ENCODE measurements at regions not wholly inside any gene's neighbourhood (a gene's known extent, or its start where the extent isn't known, plus 50 kb on each side); places are given as distances from the start of the nearest gene placed in this dataset.
"Not testable (repeated sequence)": the region's sequence is repeated elsewhere in the genome, so short reads cannot be mapped to it uniquely, and the experiment has no call there.

DNA sequence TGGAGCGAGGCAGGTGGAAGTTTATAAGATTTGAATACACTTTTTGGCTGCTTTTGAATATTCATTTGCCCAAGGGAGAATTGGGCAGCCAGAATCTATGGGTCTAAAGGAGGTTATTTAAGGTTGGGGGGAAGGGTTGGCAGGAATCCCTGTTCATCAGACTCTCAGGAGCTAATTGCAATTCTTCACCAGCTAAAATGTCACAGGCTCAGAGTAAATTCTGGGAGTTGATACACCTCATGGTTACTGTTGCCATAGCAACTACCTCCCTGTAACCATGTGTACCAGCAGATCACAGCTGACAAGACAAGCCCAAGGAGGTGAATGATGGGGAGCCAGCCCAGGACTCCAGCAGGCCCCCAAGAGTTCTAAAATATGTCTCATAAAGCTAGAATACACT, 75.5 kb downstream of the CAMK2N1 start:
- no peak overlapping the region for H3K27ac ChIP-seq (replicated peaks)

DNA sequence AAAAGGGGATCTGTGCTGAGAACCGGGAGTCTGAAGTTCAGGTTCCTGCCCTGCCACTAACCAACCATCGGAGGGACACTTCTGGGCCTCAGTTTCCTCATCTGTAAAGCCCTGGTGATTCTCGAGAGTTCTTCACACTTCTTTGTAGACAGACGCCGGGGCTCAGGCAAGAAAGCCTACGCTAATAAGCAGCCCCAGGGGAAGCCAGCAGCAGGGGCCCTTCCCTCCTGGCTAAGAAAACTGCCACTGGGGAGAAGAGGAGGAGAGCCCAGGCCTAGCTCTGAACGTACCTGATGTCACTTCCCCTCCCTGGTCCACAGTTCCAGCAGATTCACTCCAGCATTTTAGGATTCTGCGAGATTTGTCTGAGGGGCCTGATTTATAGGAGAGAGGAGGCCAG, 76.0 kb downstream of the CAMK2N1 start:
- DNase-seq: no peak
- intact Hi-C loops (cut with micrococcal nuclease): no loop called here
- H3K4me1 ChIP-seq: no peaks in the 10 kb centered on the region

More for the DNA sequence above, 75.5 kb downstream of the CAMK2N1 start:
- peaks cover 37% of the 10 kb centered on the region for H3K27me3 ChIP-seq (ENCODE audit: low read depth)
- DNase-seq: no peak
- TF ChIP-seq, protein P1, sequence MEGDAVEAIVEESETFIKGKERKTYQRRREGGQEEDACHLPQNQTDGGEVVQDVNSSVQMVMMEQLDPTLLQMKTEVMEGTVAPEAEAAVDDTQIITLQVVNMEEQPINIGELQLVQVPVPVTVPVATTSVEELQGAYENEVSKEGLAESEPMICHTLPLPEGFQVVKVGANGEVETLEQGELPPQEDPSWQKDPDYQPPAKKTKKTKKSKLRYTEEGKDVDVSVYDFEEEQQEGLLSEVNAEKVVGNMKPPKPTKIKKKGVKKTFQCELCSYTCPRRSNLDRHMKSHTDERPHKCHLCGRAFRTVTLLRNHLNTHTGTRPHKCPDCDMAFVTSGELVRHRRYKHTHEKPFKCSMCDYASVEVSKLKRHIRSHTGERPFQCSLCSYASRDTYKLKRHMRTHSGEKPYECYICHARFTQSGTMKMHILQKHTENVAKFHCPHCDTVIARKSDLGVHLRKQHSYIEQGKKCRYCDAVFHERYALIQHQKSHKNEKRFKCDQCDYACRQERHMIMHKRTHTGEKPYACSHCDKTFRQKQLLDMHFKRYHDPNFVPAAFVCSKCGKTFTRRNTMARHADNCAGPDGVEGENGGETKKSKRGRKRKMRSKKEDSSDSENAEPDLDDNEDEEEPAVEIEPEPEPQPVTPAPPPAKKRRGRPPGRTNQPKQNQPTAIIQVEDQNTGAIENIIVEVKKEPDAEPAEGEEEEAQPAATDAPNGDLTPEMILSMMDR (IDR thresholded peaks at IDR 0.05; ENCODE audit: borderline replicate concordance): no peak
- H3K9me3 ChIP-seq (replicated peaks): no peaks in the 10 kb centered on the region
- H3K4me1 ChIP-seq: no peaks in the 10 kb centered on the region
- no peak overlapping the region for H3K4me3 ChIP-seq
- intact Hi-C loops (cut with micrococcal nuclease): no loop called here
- no peaks in the 10 kb centered on the region for H3K36me3 ChIP-seq

DNA sequence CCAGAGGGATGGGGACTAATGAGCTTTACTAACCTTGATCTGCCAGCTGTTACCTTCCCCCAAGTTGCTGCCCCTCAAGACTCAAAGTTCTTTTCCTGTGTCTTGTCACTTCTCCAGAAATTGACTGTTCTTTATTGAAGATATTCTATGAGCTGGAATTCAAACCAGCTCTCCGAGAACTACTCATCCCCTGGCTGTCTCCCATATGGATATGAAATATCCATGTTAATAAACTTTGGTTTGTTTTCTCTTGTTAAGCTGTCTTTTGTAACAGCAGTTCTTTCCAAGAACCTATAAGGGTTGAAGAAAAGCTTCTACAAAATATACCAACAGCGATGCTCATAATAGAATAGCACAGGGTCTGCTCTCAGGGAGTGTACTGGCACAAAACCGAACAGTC, 77.0 kb downstream of the CAMK2N1 start:
- no peaks in the 10 kb centered on the region for H3K9me3 ChIP-seq (replicated peaks)
- intact Hi-C loops (cut with micrococcal nuclease): no loop called here
- peaks cover 52% of the 10 kb centered on the region for H3K27me3 ChIP-seq (ENCODE audit: low read depth)
- TF ChIP-seq, protein P1 (IDR thresholded peaks at IDR 0.05; ENCODE audit: borderline replicate concordance): no peak
- DNase-seq: no peak
- H3K4me3 ChIP-seq: no peak overlapping the region
- H3K36me3 ChIP-seq: no peaks in the 10 kb centered on the region
- H3K4me1 ChIP-seq: no peaks in the 10 kb centered on the region
- no peak overlapping the region for H3K27ac ChIP-seq (replicated peaks)

More for the DNA sequence above, 76.0 kb downstream of the CAMK2N1 start:
- Histone ChIP-seq H3K9me3 (replicated peaks) (no peaks in the 10 kb centered on the region), H3K27ac (replicated peaks) (no peak overlapping the region), H3K27me3 (ENCODE audit: low read depth) (peaks cover 42% of the 10 kb centered on the region), H3K4me3 (no peak overlapping the region), H3K36me3 (no peaks in the 10 kb centered on the region)
- TF ChIP-seq, protein P1 (IDR thresholded peaks at IDR 0.05; ENCODE audit: borderline replicate concordance): no peak

DNA sequence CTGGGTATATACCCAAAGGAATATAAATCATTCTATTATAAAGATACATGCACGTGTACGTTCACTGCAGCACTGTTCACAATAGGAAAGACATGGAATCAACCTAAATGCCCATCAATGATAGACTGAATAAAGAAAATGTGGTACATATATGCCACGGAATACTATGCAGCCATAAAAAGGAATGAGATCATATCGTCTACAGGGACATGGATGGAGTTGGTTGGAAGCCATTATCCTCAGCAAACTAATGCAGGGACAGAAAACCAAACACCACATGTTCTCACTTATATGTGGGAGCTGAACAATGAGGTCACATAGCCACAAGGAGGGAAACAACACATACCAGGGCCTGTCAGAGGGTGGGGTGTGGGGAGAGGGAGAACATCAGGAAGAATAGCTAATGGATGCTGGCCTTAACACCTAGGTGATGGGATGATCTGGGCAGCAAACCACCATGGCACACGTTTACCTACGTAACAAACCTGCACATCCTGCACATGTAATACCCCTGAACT, 77.8 kb downstream of the CAMK2N1 start:
- DNase-seq; H3K4me1 ChIP-seq; H3K27ac ChIP-seq (replicated peaks); H3K36me3 ChIP-seq; H3K4me3 ChIP-seq; intact Hi-C loops (cut with micrococcal nuclease); H3K9me3 ChIP-seq (replicated peaks): not testable (repeated sequence)
- peaks cover 53% of the 10 kb centered on the region for H3K27me3 ChIP-seq (ENCODE audit: low read depth)

DNA sequence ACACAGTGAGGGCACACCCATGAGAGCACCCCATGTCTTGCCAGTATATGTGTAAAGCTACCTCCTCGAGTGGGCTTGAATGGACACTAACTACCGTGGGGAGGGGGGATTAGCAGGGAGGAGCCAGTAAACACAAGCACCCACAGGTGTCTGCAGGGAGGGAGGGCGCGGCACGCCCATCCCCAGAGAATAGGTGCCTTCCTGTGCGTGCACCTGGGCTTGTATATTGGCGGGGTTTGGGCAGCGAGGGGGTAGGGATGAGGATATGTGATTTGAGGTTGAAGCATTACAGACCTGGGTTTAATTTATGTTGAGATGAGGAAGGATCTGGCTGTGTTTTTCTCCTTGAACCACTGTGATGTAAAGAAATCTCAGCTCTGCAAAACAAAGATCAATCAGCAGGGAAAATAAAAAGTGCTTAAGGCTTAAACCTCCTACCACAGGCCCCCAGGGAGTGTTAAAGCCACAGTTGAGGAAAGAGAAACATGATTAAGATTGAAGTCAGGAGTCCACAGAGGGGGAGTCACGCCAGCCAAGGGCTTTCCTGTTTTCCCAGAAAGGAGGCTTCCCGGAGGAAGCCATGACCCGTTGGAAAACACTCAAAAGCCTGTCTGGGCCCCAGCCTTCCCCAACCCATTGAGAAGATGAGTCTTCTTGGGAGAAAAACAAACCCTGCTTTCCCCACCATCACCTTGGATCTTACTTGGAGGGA, 80.0 kb downstream of the CAMK2N1 start:
- Histone ChIP-seq H3K4me1 (no peaks in the 10 kb centered on the region), H3K27me3 (ENCODE audit: low read depth) (peaks cover 61% of the 10 kb centered on the region), H3K36me3 (no peaks in the 10 kb centered on the region), H3K27ac (replicated peaks) (no peak overlapping the region), H3K9me3 (replicated peaks) (no peaks in the 10 kb centered on the region), H3K4me3 (no peak overlapping the region)
- TF ChIP-seq, protein P1 (IDR thresholded peaks at IDR 0.05; ENCODE audit: borderline replicate concordance): no peak
- intact Hi-C loops (cut with micrococcal nuclease): no loop called here
- DNase-seq: no peak

DNA sequence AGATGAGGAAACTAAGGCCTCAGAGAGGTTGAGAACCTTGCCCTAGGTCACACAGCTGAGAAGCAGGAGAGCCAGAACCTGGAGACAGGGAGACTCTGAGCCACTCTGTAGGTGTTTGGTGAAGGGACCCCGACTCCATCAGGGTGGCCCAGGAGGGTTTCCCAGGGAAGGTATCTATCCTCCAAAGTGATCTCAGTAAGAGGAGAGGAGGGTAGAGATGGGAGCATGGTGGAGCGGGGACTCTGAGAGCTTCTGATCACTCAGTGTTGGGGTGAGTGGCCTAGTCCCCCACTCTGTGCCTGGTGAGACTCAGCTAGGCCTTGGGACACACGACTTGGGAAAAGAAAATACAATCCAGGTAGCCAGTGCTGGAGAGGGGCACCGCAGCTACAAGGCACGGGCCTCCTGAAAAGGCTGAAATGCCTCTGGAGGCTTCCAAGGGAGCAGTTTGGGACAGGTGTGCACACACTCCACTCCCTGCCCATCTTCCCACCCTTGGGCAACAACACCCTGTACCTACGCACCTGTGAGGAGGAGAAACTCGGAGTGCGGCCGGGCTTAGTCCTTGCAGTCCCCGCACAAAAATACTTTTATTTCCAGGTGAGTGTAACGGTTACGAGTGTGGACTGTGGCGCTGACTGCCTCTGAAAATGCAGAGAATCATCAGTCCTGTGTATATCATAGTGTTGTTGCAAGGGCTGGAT, 80.8 kb downstream of the CAMK2N1 start:
- no peaks in the 10 kb centered on the region for H3K9me3 ChIP-seq (replicated peaks)
- no peak overlapping the region for H3K4me3 ChIP-seq
- intact Hi-C loops (cut with micrococcal nuclease): no loop called here
- H3K36me3 ChIP-seq: no peaks in the 10 kb centered on the region
- no peak for DNase-seq
- H3K27ac ChIP-seq (replicated peaks): no peak overlapping the region
- H3K4me1 ChIP-seq: no peaks in the 10 kb centered on the region
- H3K27me3 ChIP-seq (ENCODE audit: low read depth): peaks cover 70% of the 10 kb centered on the region
- TF ChIP-seq, protein P1 (IDR thresholded peaks at IDR 0.05; ENCODE audit: borderline replicate concordance): no peak
